ENCODE measurements at regions not wholly inside any gene's neighbourhood (a gene's known extent, or its start where the extent isn't known, plus 50 kb on each side); places are given as distances from the start of the nearest gene placed in this dataset.

DNA sequence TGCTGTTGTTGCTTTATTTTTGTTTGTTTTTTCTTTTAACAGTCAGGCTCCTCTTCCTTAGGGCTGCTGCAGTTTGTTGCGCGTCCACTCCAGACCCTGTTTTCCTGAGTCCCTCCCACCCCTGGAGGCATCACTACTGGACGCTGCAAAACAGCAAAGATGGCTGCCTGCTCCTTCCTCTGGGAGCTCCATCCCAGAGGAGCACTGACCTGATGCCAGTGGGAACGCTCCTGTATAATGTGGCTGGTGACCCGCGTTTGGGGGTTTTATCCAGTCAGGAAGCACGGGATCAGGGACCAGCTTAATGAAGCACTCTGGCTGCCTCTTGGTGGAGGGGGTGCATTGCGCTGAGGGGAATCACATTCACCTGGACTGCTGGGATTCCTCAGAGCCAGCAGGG, 1005.6 kb downstream of the CDH8 start:
- Mint-ChIP-seq H3K4me1 (ENCODE audit: low read depth, unreplicated experiment) (no peaks in the 10 kb centered on the region), H3K9me3 (ENCODE audit: unreplicated experiment) (peaks cover 5% of the 10 kb centered on the region), H3K4me3 (ENCODE audit: unreplicated experiment) (no peak overlapping the region), H3K36me3 (ENCODE audit: unreplicated experiment) (no peaks in the 10 kb centered on the region), H3K27me3 (ENCODE audit: unreplicated experiment) (no peaks in the 10 kb centered on the region), H3K27ac (ENCODE audit: unreplicated experiment) (no peak overlapping the region)
- no peak for DNase-seq
- no peak for TF ChIP-seq CTCF (IDR thresholded peaks at IDR 0.05; ENCODE audit: partially characterized antibody, unreplicated experiment)

GRCh38 chr16:61024180-61024900, 1011.9 kb downstream of the CDH8 start:
- Mint-ChIP-seq H3K9me3 (ENCODE audit: unreplicated experiment) (peaks cover 1% of the 10 kb centered on the region), H3K4me1 (ENCODE audit: low read depth, unreplicated experiment) (no peaks in the 10 kb centered on the region), H3K27me3 (ENCODE audit: unreplicated experiment) (no peaks in the 10 kb centered on the region), H3K27ac (ENCODE audit: unreplicated experiment) (no peak overlapping the region), H3K36me3 (ENCODE audit: unreplicated experiment) (no peaks in the 10 kb centered on the region), H3K4me3 (ENCODE audit: unreplicated experiment) (no peak overlapping the region)
- DNase-seq = no peak
- no peak for TF ChIP-seq CTCF (IDR thresholded peaks at IDR 0.05; ENCODE audit: partially characterized antibody, unreplicated experiment)

DNA sequence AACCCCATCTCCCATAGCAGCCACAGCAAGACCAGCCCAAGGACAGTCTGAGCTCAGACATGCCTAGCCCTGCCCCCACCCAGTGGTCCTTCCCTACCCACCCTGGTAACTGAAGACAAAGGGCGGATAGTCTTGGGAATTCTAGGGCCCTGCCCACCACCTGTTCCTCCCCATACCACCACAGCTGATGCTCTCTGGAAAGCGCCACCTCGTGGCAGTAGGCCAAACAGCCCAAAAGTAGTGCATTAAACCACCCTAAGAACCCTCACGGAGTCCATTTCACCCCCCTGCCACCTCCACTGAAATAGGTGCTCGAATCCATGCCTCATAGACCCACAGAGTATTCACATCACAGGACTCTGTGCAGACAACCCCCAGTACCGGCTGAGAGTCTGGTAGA, 1021.4 kb downstream of the CDH8 start:
- no peak for TF ChIP-seq CTCF (IDR thresholded peaks at IDR 0.05; ENCODE audit: partially characterized antibody, unreplicated experiment)
- Mint-ChIP-seq H3K27me3 (ENCODE audit: unreplicated experiment) (peaks cover 1% of the 10 kb centered on the region), H3K4me1 (ENCODE audit: low read depth, unreplicated experiment) (peaks cover 9% of the 10 kb centered on the region), H3K4me3 (ENCODE audit: unreplicated experiment) (no peak overlapping the region), H3K36me3 (ENCODE audit: unreplicated experiment) (peaks cover 4% of the 10 kb centered on the region), H3K9me3 (ENCODE audit: unreplicated experiment) (no peaks in the 10 kb centered on the region), H3K27ac (ENCODE audit: unreplicated experiment) (no peak overlapping the region)
- DNase-seq = no peak

GRCh38 chr16:61007694-61008093, 1028.5 kb downstream of the CDH8 start:
- no peak overlapping the region for H3K4me3 Mint-ChIP-seq (ENCODE audit: unreplicated experiment)
- H3K36me3 Mint-ChIP-seq (ENCODE audit: unreplicated experiment) = no peaks in the 10 kb centered on the region
- peak overlapping the region; percentile 30 for H3K27ac Mint-ChIP-seq (ENCODE audit: unreplicated experiment)
- no peak for TF ChIP-seq CTCF (IDR thresholded peaks at IDR 0.05; ENCODE audit: partially characterized antibody, unreplicated experiment)
- no peak for DNase-seq
- no peaks in the 10 kb centered on the region for H3K9me3 Mint-ChIP-seq (ENCODE audit: unreplicated experiment)
- H3K4me1 Mint-ChIP-seq (ENCODE audit: low read depth, unreplicated experiment) = peaks cover 21% of the 10 kb centered on the region
- peaks cover 2% of the 10 kb centered on the region for H3K27me3 Mint-ChIP-seq (ENCODE audit: unreplicated experiment)

DNA sequence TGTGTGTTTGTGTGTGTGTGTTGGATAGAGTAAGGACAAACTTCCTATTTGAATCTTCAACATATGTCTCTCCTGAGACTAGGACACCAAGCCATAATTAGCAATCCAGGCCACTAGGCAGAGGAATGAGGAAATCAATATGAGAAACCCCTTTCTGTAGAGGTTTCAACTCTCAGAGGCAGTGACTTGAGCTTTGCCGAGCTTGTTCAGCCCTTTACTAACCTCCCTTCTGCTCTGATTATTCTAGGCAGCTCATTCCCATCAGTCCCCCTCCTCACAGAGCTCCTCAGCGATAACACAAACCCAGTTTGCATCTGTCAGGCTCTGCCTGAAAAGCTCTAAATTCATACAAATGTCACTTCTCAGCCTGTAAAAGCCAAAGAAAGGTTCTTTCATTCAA, 1030.3 kb downstream of the CDH8 start:
- H3K27me3 Mint-ChIP-seq (ENCODE audit: unreplicated experiment) = peaks cover 2% of the 10 kb centered on the region
- DNase-seq = no peak
- no peaks in the 10 kb centered on the region for H3K36me3 Mint-ChIP-seq (ENCODE audit: unreplicated experiment)
- TF ChIP-seq CTCF (IDR thresholded peaks at IDR 0.05; ENCODE audit: partially characterized antibody, unreplicated experiment) = no peak
- H3K9me3 Mint-ChIP-seq (ENCODE audit: unreplicated experiment) = no peaks in the 10 kb centered on the region
- peak overlapping the region; percentile 86 for H3K27ac Mint-ChIP-seq (ENCODE audit: unreplicated experiment)
- peak overlapping the region; percentile 21 for H3K4me3 Mint-ChIP-seq (ENCODE audit: unreplicated experiment)
- H3K4me1 Mint-ChIP-seq (ENCODE audit: low read depth, unreplicated experiment) = peaks cover 25% of the 10 kb centered on the region

Measured in glutamatergic neuron (in vitro differentiated cells).